Duodenal mucosa (tissue), 2 donors: ENCODE measurements at regions not wholly inside any gene's neighbourhood (a gene's known extent, or its start where the extent isn't known, plus 50 kb on each side); places are given as distances from the start of the nearest gene placed in this dataset.

Source experiments
- H3K27ac ChIP-seq: one replicate; pipeline ENCODE4 v1.7.0; 2013; ENCODE audit warnings: low read depth, low read length
- H3K27me3 ChIP-seq, 2 donors: one replicate each; pipeline ENCODE4 v1.7.0; 2013; ENCODE audit warnings: low read length in 2 of 2, control low read depth in 1 of 2; ENCODE audit not compliant: insufficient read depth in 2 of 2, control insufficient read depth in 1 of 2
- H3K36me3 ChIP-seq, 2 donors: one replicate each; pipeline ENCODE4 v1.7.0; 2013; ENCODE audit warnings: low read length in 2 of 2, control low read depth in 1 of 2; ENCODE audit not compliant: insufficient read depth in 2 of 2, control insufficient read depth in 1 of 2
- H3K4me1 ChIP-seq, 2 donors: one replicate each; pipeline ENCODE4 v1.7.0; 2013; ENCODE audit warnings: low read length in 2 of 2, control low read depth in 1 of 2; ENCODE audit not compliant: insufficient read depth in 2 of 2, control insufficient read depth in 1 of 2
- H3K4me3 ChIP-seq, 2 donors: one replicate each; pipeline ENCODE4 v1.7.0; 2013; ENCODE audit warnings: low read length in 2 of 2, low read depth in 1 of 2
- H3K9ac ChIP-seq, 2 donors: one replicate each; pipeline ENCODE4 v1.7.0; 2013; ENCODE audit warnings: low read length in 2 of 2, low read depth in 1 of 2
- H3K9me3 ChIP-seq, 2 donors: one replicate each; pipeline ENCODE4 v1.7.0; 2013; ENCODE audit warnings: low read length in 2 of 2, control low read depth in 1 of 2; ENCODE audit not compliant: control insufficient read depth in 1 of 2

DNA sequence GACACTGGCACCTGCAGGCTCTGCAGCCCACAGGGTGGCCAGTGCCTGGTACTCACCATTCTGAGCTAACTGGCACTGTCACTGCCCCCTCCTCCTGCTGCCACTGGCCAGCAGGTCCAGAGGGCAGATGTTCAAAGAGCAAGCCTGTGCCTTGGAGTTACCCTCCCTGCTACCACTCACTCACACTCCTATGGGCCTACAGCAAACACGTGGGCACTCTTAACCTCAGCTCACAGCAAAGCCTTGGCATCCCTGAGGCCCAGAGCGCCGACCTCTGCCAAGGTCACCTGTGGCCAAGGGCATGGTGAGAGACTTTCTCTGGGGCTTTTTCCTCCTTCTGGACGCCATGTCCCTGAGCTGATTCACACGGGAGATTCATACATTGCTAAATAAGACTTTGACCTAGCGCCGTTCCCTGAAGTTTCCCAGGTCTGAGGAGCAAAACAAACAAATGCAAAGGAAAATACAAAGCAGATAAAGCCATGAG lies 270.0 kb upstream of the PPP2R2D start:
- H3K27ac ChIP-seq: no peak overlapping the region
- no peaks in the 10 kb centered on the region for H3K4me1 ChIP-seq
- H3K9me3 ChIP-seq: peaks cover 0 to 4% of the 10 kb centered on the region in 2 donors
- H3K27me3 ChIP-seq: no peaks in the 10 kb centered on the region
- H3K4me3 ChIP-seq: no peak overlapping the region
- no peak overlapping the region for H3K9ac ChIP-seq
- H3K36me3 ChIP-seq: no peaks in the 10 kb centered on the region

DNA sequence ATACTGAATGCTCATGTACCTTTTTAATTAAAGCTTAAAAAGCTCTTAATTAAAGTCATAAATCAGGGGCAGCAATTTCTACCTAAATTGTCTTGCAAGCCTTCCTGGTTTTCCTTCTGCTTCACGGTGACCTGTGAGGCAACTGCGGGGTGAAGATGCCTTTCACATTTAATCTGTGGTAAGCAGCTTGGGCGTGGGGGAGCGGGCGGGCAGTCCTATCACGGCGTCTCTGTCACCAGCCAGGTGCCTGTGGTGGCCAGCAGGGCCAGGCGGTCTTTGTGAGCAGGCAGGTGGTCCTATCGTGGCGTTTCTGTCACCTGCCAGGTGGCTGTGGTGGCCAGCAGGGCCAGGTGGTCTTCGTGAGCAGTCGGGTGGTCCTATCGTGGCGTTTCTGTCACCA lies 269.2 kb upstream of the PPP2R2D start:
- peaks cover 0 to 4% of the 10 kb centered on the region in 2 donors for H3K9me3 ChIP-seq
- no peak overlapping the region for H3K9ac ChIP-seq
- no peaks in the 10 kb centered on the region for H3K4me1 ChIP-seq
- no peak overlapping the region for H3K4me3 ChIP-seq
- no peaks in the 10 kb centered on the region for H3K36me3 ChIP-seq
- H3K27me3 ChIP-seq: no peaks in the 10 kb centered on the region
- no peak overlapping the region for H3K27ac ChIP-seq

DNA sequence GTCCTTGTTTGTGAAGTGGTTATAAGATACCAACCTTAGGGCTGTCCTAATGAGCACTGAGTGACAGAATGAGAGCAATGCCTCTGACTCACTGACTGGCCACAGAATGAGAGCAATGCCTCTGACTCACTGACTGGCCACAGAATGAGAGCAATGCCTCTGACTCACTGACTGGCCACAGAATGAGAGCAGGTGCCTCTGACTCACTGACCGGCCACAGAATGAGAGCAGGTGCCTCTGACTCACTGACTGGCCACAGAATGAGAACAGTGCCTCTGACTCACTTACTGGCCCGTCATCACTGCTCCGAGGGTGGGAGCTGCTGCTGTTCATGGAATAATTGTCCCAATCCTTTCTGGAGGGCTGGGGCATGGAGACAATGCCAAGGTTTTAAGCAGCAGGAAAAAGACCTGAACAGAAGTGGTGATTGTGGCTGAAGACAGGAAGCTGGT lies 265.2 kb upstream of the PPP2R2D start:
- no peaks in the 10 kb centered on the region for H3K36me3 ChIP-seq
- H3K27me3 ChIP-seq: no peaks in the 10 kb centered on the region
- no peak overlapping the region for H3K9ac ChIP-seq
- no peaks in the 10 kb centered on the region for H3K4me1 ChIP-seq
- no peak overlapping the region for H3K4me3 ChIP-seq
- peaks cover 4 to 6% of the 10 kb centered on the region in 2 donors for H3K9me3 ChIP-seq
- no peak overlapping the region for H3K27ac ChIP-seq

DNA sequence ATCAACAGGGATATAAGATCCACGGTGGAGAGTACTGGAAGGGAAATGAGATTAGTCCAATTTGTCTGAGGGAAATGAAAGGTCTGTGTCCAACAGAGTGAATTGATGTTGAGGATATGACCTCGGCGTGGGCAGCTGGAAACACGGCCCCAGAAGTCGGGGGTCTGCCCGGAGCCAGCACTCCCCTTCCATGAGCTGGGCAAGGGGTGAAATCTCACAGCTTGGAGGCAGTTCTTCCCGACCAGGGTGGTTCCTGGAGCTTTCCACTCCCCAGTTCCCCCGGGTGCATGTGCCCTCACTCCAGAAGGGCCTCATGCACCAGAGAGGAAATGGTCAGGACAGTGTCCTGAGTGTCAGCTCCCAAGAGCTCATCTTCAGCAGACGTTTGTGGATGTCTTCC lies 264.7 kb upstream of the PPP2R2D start:
- peaks cover 4 to 6% of the 10 kb centered on the region in 2 donors for H3K9me3 ChIP-seq
- no peak overlapping the region for H3K27ac ChIP-seq
- no peaks in the 10 kb centered on the region for H3K4me1 ChIP-seq
- no peak overlapping the region for H3K9ac ChIP-seq
- no peak overlapping the region for H3K4me3 ChIP-seq
- H3K36me3 ChIP-seq: no peaks in the 10 kb centered on the region
- no peaks in the 10 kb centered on the region for H3K27me3 ChIP-seq

- Histone ChIP-seq H3K9ac (no peak overlapping the region), H3K4me1 (no peaks in the 10 kb centered on the region), H3K4me3 (no peak overlapping the region), H3K9me3 (peaks cover 4 to 6% of the 10 kb centered on the region in 2 donors), H3K27ac (no peak overlapping the region), H3K27me3 (no peaks in the 10 kb centered on the region), H3K36me3 (no peaks in the 10 kb centered on the region)
These were observed 263.7 kb upstream of the PPP2R2D start for GRCh38 chr10:131636841-131637724.

GRCh38 chr10:131638049-131638879 lies 262.5 kb upstream of the PPP2R2D start:
- Histone ChIP-seq H3K4me1 (no peaks in the 10 kb centered on the region), H3K9ac (no peak overlapping the region), H3K27me3 (no peaks in the 10 kb centered on the region), H3K36me3 (no peaks in the 10 kb centered on the region), H3K9me3 (peaks cover 4 to 6% of the 10 kb centered on the region in 2 donors), H3K27ac (no peak overlapping the region), H3K4me3 (no peak overlapping the region)

DNA sequence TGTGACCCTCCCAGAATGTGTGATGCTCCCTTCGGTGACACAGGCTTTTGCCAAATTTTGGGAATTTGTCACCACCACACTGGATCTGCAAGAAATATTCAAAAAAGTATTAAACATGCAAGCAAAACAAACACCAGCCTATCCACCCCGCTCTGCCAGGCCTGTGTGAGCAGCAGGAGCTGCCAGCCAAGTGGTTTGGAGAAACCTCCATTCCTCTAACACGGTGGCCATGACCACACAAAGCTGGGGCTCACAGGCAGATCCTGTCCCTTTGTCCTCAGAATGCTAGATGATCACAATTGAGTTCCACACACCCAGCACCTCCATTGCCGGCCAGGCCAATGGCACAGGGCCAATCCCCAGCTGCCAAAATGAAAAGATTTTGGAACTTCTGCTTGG lies 261.9 kb upstream of the PPP2R2D start:
- H3K4me1 ChIP-seq: no peaks in the 10 kb centered on the region
- no peak overlapping the region for H3K27ac ChIP-seq

DNA sequence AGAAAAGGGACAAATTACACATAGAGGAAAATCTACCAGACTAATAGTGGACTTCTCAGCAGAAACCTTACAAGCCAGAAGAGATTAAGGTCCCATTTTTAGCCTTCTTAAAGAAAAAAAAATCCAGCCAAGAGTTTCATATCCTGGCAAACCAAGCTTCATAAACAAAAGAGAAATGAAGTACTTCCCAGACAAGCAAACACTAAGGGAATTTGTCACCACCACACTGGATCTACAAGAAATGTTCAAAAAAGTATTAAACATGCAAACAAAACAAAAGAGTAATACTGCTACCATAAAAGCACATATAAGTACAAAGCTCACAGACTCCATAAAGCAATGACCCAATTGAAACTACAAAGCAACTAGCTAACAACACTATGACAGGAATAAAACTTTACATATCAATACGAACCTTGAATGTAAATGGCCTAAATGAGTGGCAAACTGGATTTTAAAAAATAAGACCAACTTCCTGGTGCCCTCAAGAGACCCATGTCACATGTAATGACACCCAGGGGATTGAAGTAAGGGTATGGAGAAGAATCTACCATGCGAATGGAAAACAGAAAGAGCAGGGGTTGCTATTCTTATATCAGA lies 260.7 kb upstream of the PPP2R2D start:
- Histone ChIP-seq H3K4me3 (no peak overlapping the region), H3K9ac (no peak overlapping the region), H3K4me1 (no peaks in the 10 kb centered on the region), H3K27ac (no peak overlapping the region), H3K9me3 (peaks cover 4 to 6% of the 10 kb centered on the region in 2 donors), H3K27me3 (no peaks in the 10 kb centered on the region), H3K36me3 (no peaks in the 10 kb centered on the region)

More for the DNA sequence above, 261.9 kb upstream of the PPP2R2D start:
- Histone ChIP-seq H3K9ac (no peak overlapping the region), H3K4me3 (no peak overlapping the region), H3K36me3 (no peaks in the 10 kb centered on the region), H3K27me3 (no peaks in the 10 kb centered on the region), H3K9me3 (peaks cover 4 to 6% of the 10 kb centered on the region in 2 donors)

- H3K27me3 ChIP-seq: no peaks in the 10 kb centered on the region
- H3K4me3 ChIP-seq: no peak overlapping the region
- no peak overlapping the region for H3K27ac ChIP-seq
- no peaks in the 10 kb centered on the region for H3K4me1 ChIP-seq
- H3K36me3 ChIP-seq: no peaks in the 10 kb centered on the region
- peaks cover 4 to 6% of the 10 kb centered on the region in 2 donors for H3K9me3 ChIP-seq
- no peak overlapping the region for H3K9ac ChIP-seq
These were observed 259.6 kb upstream of the PPP2R2D start for GRCh38 chr10:131641231-131641630.
